DMS53 (cell line): ENCODE measurements at regions not wholly inside any gene's neighbourhood (a gene's known extent, or its start where the extent isn't known, plus 50 kb on each side); places are given as distances from the start of the nearest gene placed in this dataset.
A peak's percentile ranks its signal among the peaks of the same experiment; 100 is the strongest.

ENCODE experiments used
- DNase-seq: peaks from one replicate; lab custom pipeline; 2025; lab: John Stamatoyannopoulos, UW

- DNase-seq: peak; percentile 51
Measured at GRCh38 chr4:121277194-121278105, 103.4 kb downstream of the QRFPR start.

GRCh38 chr4:121273191-121273590 is 107.6 kb downstream of the QRFPR start:
- peak; percentile 33 for DNase-seq

GRCh38 chr4:121272526-121272925 is 108.3 kb downstream of the QRFPR start:
- DNase-seq: peak; percentile 81

- no peak for DNase-seq
Measured at GRCh38 chr4:121270389-121270788, 106.3 kb upstream of the TNIP3 start.

GRCh38 chr4:121269001-121269400 is 104.9 kb upstream of the TNIP3 start:
- DNase-seq: no peak

GRCh38 chr4:121266982-121267381 is 102.9 kb upstream of the TNIP3 start:
- no peak for DNase-seq

GRCh38 chr4:121256887-121257466 is 92.9 kb upstream of the TNIP3 start:
- no peak for DNase-seq

- DNase-seq: no peak
Measured at GRCh38 chr4:121255986-121256750, 92.0 kb upstream of the TNIP3 start.

GRCh38 chr4:121253961-121254360 is 89.8 kb upstream of the TNIP3 start:
- DNase-seq: no peak

GRCh38 chr4:121252224-121252806 is 88.2 kb upstream of the TNIP3 start:
- peak; percentile 77 for DNase-seq

- no peak for DNase-seq
Measured at GRCh38 chr4:121248747-121249146, 84.6 kb upstream of the TNIP3 start.

- peak; percentile 13 for DNase-seq
Measured at GRCh38 chr4:121246698-121247097, 82.6 kb upstream of the TNIP3 start.

GRCh38 chr4:121243485-121243884 is 79.4 kb upstream of the TNIP3 start:
- DNase-seq: peak; percentile 69

- no peak for DNase-seq
Measured at GRCh38 chr4:121242188-121242750, 78.1 kb upstream of the TNIP3 start.

GRCh38 chr4:121239951-121240350 is 75.8 kb upstream of the TNIP3 start:
- DNase-seq: no peak

- DNase-seq: no peak
Measured at GRCh38 chr4:121238461-121238860, 74.3 kb upstream of the TNIP3 start.

GRCh38 chr4:121237069-121237399 is 72.9 kb upstream of the TNIP3 start:
- no peak for DNase-seq

GRCh38 chr4:121236353-121237068 is 72.4 kb upstream of the TNIP3 start:
- no peak for DNase-seq

- no peak for DNase-seq
Measured at GRCh38 chr4:121233982-121234381, 69.9 kb upstream of the TNIP3 start.

- DNase-seq: no peak
Measured at GRCh38 chr4:121229993-121230392, 65.9 kb upstream of the TNIP3 start.

GRCh38 chr4:121228848-121229247 is 64.7 kb upstream of the TNIP3 start:
- no peak for DNase-seq
